NAMALWA (cell line): ENCODE measurements at regions not wholly inside any gene's neighbourhood (a gene's known extent, or its start where the extent isn't known, plus 50 kb on each side); places are given as distances from the start of the nearest gene placed in this dataset.
"Not testable (repeated sequence)": the region's sequence is repeated elsewhere in the genome, so short reads cannot be mapped to it uniquely, and the experiment has no call there.

Source experiments
- DNase-seq: peaks from one replicate; pipeline ENCODE4 v3.0.0-alpha.2; 2015; ENCODE audit warnings: low spot score

DNA sequence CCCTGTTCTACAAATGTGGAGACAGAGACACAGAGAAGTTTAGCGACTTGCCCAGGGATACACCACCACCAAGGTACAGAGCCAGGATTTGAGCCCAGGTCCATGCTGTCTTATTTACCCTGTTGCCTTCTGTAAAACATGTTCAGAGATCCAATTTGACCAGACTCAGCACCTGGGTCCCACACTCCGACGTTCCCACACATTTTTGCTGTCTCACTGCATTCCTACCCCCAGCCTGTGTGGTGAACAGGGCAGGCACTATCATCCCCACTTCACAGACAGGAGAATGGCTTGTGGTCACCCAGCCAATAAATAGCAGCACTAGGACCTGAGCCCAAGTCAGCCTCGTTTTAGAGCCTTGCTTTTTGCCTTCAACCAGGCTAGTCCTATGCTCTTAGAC is 102.8 kb downstream of the PJA1 start:
- no peak for DNase-seq

GRCh38 chrX:69060631-69061408 is 104.4 kb downstream of the PJA1 start:
- no peak for DNase-seq

GRCh38 chrX:69055193-69055592 is 110.1 kb downstream of the PJA1 start:
- no peak for DNase-seq

- DNase-seq = not testable (repeated sequence)
These were observed 110.8 kb downstream of the PJA1 start for GRCh38 chrX:69054497-69054896.

DNA sequence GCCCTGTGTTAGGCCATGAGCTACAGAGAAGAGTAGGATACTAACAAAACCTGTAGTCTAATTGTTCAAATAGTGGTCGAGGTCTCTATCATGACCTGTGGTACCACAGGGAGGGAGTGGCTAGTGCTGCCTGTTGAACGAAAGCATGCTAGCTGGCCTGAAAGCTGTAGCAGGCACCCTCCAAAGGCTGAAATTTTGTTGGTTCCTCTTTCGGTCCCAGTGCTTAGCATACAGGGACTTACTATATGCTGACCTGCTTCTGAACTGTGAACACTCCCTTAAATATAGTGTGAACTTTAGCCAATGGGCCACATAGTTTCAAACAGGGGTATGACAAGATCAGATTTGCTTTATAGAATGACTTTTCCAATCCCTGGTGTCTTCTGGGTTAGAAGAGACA is 113.4 kb downstream of the PJA1 start:
- DNase-seq = no peak

DNA sequence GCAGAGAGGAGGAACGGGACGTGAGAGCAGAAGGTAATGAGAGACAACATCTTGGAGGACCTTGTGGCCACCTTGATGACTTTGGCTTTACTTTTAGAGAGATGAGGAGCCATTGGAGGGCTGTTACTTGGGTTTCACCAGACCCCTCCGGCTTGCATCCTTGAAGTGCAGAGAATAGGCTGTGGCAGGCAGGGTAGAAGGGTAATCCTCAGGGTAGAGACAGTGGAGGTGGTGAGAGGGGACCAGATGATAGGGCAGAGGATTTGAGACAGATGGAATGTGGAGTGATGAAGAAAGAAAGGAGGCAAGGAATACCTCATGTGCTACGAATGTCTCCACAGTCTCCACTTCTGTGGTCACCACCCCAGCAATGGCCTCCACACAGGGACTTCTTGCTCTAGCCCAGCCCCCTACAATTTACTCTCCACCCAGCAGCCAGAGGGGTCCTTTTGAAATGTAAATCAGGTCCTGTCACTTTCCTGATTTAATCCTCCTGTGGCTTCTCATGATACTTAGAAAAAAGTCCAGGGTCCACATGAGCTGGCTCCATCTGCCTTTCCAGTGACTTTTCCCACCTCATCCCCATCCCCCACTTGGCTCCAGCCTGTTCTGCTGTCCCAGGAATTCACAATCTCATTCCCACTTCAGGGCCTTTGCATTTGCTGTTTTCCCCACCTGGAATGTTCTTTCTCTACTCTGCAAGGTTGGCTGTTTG is 115.0 kb downstream of the PJA1 start:
- DNase-seq = no peak

DNA sequence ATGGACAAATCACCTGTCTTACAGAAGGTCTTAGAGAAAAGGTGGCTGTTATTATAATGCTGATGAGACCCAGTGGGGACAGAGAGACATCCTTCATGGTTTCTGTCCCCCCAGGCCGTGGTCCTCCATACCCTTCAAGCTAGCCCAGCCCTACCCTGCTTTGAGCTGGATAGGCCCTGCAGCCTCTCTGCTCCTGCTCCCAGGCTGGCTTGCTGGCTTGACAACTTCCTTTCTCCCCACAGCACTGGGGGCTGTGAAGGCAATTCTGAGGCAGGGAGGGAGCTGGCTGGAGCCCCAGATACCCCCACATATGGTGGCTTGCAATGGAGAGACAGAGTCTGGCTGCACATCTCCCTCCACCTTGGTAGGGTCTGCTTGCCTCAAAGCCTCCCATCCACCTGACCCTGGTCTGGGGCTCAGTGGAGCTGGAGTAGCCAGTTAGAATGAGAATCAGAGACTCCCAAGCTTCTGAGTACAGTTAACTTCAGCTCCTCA is 118.2 kb downstream of the PJA1 start:
- no peak for DNase-seq

DNA sequence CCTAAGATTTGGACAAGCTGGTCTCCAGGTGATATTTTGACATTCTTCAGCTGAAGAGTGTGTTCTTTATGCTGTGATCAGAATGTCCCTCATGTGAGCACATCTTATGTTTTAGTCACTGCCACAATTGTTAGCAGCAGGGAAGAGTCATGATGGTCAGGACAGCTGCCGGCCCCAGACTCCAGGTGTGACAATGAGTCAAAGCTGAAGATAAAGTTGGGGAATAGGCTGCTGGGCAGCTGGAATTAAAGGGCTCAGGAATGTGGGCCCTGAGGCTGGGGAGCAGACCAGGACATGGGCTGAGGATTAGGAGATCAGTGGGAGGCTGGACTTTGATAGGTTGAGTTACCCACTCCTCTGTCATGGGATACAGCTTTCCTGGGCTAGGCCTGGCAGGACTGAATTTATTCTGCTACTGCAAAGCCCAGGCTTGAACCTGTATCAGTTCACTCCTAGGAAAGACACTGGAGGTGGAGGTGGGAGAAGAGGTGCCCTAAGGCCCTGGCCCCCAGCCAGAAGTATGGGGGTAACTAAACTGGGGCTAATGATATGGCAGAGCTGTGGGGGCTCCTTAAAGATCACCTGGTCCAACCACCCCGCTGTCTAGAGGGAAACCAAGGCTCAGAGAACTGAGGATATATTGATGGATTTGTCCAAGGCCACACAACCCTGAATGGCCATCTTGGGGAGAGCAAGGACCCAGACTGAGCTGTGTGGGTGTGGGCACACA is 119.5 kb downstream of the PJA1 start:
- DNase-seq = no peak

GRCh38 chrX:69038816-69039215 is 126.4 kb downstream of the PJA1 start:
- no peak for DNase-seq

DNA sequence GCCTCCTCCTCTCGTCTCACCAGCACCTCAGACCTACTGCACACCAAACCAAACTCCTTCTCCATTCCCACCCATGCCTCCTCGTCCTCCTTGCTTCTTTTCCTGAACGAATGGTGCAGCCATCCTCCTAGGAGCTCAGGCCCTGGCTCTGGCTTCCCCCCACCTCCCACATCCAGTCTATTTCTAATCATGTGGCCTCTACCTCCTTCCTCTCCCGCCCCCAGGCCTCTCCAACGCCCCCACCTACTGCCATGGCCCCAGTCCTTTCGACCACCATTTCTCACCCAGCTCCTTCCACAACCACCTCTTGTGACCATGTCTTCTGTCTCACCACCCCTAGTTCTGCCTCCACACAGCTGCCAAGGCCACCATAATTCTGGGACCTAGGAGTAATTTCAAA is 127.1 kb downstream of the PJA1 start:
- no peak for DNase-seq

DNA sequence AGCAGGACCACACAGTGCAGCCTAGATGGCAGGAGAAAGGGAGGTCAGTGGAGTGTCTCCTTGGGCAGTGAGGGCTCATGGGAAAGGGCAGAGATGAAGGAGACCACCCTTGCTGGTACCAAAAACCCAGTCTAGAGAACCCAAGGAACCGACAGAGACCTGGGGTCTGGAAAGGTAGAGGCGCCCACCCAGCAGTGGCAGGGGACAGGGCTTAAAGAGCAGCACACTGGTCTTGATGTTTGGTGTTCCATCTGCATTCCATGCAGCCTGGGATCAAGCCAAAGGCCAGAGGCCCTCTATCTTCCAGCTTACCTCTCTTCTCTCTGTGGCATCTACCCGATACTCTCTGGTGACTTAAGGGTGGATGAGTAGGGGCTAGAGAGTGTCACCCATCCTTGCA is 127.5 kb downstream of the PJA1 start:
- DNase-seq = no peak

DNA sequence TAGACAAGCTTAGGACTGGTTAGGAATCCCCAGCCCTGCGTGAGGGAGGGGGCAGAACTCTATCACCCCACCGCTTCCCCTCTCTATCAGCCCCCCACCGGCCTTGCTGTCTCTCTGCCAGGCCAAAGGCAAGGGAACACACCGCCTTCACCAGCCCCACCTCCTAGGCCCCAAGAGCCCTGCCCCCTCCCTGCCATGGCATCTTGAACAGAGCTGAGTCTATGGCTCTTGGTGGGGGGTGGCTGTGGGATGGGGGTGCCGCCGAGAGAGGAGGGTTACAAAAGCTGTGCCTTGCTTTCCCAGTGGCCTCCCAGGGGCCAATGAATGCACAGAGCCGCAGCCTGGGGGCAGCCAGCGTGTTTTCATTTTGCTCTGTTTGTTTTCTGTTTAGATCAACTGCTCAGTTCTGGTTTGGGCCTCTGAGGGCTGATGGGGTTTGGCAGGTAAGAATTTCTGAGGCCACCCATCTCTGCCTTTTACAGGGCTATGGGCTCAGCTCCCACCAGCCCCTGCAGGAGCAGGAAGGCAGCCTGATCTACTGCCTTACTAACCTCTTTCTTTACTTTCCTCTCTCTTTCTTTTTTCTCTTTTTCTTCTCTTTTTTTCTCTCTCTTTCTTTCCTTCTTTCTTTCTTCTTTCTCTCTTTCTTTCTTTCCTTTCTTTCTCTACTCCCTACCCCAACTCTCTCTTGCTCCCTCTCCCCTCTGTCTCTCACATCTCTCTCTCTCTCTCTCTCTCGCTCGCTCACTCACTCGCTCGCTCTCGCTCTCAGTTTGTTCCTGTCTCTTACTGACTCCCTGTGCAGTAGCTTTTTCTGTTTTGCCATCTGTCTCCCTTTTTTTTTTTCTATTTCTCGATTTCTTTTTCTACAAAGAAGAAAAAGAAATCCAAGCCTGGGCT is 128.3 kb downstream of the PJA1 start:
- no peak for DNase-seq

- DNase-seq = no peak
These were observed 130.8 kb downstream of the PJA1 start for GRCh38 chrX:69034451-69034850.

GRCh38 chrX:69033936-69034335 is 131.3 kb downstream of the PJA1 start:
- DNase-seq = no peak

GRCh38 chrX:69032601-69033000 is 132.7 kb downstream of the PJA1 start:
- no peak for DNase-seq

DNA sequence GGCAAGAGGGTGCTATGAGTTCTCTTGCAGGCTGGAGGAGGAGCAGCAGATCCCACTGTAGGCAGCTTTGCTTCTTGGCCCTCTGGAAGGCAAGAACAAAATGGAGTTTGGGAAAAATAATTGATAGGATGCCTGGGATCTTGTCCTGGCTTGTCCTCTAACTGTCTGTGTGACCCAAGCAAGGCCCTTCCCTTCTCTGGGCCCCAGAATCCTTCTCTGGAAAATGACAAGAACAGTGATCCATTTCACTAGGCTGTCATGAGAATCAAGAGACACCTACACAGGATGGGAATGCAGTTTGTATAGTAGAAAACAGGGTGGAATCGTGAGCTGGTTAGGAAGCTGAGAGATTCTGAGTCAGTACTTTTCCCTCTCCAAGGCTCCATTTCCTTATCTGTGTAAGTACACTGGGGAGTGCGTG is 133.3 kb downstream of the PJA1 start:
- DNase-seq = no peak

DNA sequence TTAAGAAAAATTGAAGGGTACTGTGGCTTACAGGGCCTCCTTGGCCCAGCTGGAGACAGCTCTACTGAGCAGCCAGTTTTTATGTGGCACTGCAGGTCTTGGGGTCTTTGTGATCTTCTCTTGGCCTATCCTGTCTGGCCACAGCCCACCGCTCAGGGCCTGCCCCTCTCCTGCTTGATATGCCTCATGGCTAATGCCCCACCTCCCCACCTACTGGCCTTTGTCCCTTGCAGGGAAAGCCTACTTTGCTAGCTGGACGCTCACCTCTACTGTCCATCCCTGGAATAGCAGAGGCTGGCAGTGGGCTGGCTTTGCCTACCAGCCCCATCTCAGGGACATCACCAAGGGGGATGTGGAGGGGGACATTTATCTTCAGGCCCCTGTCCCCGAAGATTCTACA is 134.1 kb downstream of the PJA1 start:
- DNase-seq = no peak

DNA sequence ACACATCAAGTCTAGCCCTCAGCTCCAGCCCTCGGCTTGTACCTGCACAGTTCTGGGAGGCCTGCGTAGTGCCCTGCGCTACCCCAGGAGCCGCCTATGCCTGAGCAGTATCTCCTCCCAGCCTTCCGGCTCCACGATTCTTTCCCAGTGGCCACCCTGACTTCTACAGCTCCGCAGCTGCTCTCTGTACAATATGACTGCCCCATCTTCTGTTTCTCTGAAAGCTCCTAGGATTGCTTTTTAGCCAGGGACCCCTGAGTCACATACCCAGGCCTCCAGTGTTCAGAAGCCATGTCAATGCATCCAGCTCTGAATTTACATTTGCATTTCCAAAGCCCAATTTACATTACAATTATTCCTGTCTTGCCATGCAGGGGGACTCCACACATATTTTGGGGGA is 135.5 kb downstream of the PJA1 start:
- no peak for DNase-seq

DNA sequence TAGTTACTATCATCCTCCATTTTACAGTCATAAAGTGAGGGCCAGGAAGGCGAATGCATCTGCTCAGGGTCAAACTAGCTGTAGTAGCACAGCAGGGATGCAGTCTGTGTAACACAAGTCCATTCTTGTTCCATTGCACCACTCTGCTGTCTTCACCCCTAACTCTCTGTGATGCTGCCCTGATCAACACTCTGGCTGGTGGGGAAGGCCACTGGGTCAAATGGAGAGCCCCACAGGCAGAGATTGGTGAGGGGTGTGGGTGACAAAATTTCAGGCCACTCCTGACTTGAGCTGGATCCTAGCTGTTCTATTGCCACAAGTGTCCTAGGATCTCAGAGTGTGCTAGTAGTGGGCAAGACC is 136.5 kb downstream of the PJA1 start:
- DNase-seq = no peak

DNA sequence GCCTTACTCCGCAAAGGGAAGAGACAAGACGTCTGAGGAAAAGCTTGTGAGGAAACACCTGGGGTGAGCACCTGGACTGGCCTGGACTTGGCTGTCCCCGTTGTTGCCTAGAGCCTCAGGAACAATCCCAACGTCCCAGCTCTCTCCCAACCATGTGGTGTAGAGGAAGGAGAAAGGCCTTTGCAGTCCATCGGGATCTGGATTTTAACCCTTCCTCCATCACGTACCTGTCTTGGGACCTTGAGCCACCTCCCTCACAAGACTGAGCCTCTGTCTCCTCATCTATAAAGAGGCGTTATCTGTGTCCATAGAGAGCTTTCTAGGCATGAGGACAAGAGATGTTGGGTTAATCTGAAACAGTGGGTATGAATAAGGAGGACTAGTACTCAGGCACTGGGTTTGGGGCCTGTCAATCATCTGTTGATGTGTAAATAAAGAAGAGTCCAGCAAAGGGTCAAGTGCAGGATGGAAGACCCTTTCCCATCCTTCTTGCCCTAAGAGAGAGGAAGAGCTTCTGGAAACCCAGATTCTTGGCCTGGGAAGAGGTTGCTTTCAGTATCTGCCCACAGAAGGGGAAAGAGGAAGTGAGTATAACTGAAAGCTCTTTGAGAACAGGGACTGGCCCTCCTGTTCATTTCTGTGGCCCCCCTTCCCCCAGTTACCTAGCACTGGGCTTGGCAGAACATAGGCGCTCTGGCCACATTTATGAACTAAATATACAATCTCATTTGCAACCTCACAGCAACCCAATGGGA is 137.1 kb downstream of the PJA1 start:
- DNase-seq = peak; percentile 1
